MCF 10A (cell line): ENCODE measurements at regions not wholly inside any gene's neighbourhood (a gene's known extent, or its start where the extent isn't known, plus 50 kb on each side); places are given as distances from the start of the nearest gene placed in this dataset.

Source experiments
- BruUV-seq: library from RNA; stranded (reverse); fragments of 400-500 nt; replicated peaks from 2 replicates; lab custom pipeline; 2021; lab: Mats Ljungman, UMichigan
- CTCF ChIA-PET: fragments of 300-600 bp; sonication (Branson Sonifier 250); formaldehyde crosslinking; extraction: SDS; loops from one replicate; lab custom pipeline; 2021; ENCODE audit warnings: antibody characterized with exemption, inconsistent platforms; lab: Yijun Ruan, JAX
- POLR2A ChIA-PET: fragments of 300-600, 350-650 bp; sonication (Branson Sonifier 250); formaldehyde crosslinking; extraction: SDS; loops from one replicate; lab custom pipeline; 2020; ENCODE audit warnings: antibody characterized with exemption, inconsistent platforms; lab: Yijun Ruan, JAX
- DNase-seq: peaks from one replicate; pipeline ENCODE4 v3.0.0-alpha.2; 2018; ENCODE audit not compliant: unreplicated experiment
- H3K27ac Mint-ChIP-seq: one replicate; pipeline ENCODE4 v1.8.0; 2022; ENCODE audit warnings: mild to moderate bottlenecking, low read depth, mixed read lengths; ENCODE audit not compliant: unreplicated experiment
- H3K27me3 Mint-ChIP-seq: one replicate; pipeline ENCODE4 v1.8.0; 2022; ENCODE audit warnings: mixed read lengths; ENCODE audit not compliant: insufficient read depth, unreplicated experiment
- H3K36me3 Mint-ChIP-seq: one replicate; pipeline ENCODE4 v1.8.0; 2022; ENCODE audit warnings: mild to moderate bottlenecking, moderate library complexity, mixed read lengths; ENCODE audit not compliant: insufficient read depth, unreplicated experiment
- H3K4me1 Mint-ChIP-seq: one replicate; pipeline ENCODE4 v1.8.0; 2022; ENCODE audit warnings: mixed read lengths; ENCODE audit not compliant: insufficient read depth, unreplicated experiment
- H3K4me3 Mint-ChIP-seq: one replicate; pipeline ENCODE4 v1.8.0; 2022; ENCODE audit warnings: mild to moderate bottlenecking, moderate library complexity, mixed read lengths; ENCODE audit not compliant: unreplicated experiment
- H3K9me3 Mint-ChIP-seq: one replicate; pipeline ENCODE4 v1.8.0; 2022; ENCODE audit warnings: mixed read lengths; ENCODE audit not compliant: unreplicated experiment
- CTCF ChIP-seq: fragments of 200-600 bp; IDR thresholded peaks from one replicate; pipeline ENCODE4 v1.8.0; 2022; ENCODE audit warnings: antibody characterized with exemption, mild to moderate bottlenecking; ENCODE audit not compliant: unreplicated experiment
- intact Hi-C: fragments of 100-400 bp; cut with micrococcal nuclease; formaldehyde crosslinking; loops from 2 replicates; pipeline ENCODE4 v1.14.1; 2022

GRCh38 chr1:17986156-17986555 lies 121.4 kb upstream of the IGSF21 start:
- Mint-ChIP-seq H3K4me1 (no peaks in the 10 kb centered on the region), H3K4me3 (no peak overlapping the region), H3K27me3 (peaks cover 25% of the 10 kb centered on the region), H3K9me3 (no peaks in the 10 kb centered on the region), H3K27ac (no peak overlapping the region), H3K36me3 (no peaks in the 10 kb centered on the region)
- no peak for TF ChIP-seq CTCF
- no TSS peak for BruUV-seq
- ChIA-PET POLR2A (no interaction called here), CTCF (no interaction called here)
- intact Hi-C loops = no loop called here
- DNase-seq = no peak

- no peaks in the 10 kb centered on the region for H3K36me3 Mint-ChIP-seq
- peaks cover 57% of the 10 kb centered on the region for H3K27me3 Mint-ChIP-seq
- no peak for TF ChIP-seq CTCF
- H3K27ac Mint-ChIP-seq = no peak overlapping the region
- no peaks in the 10 kb centered on the region for H3K4me1 Mint-ChIP-seq
- ChIA-PET CTCF (interaction anchor here (0.6 to 0.7 kb wide), 2 partner anchors 39 to 370 kb away, joined by 3 to 4 read pairs; no protein-coding TSS in a partner anchor), POLR2A (no interaction called here)
- BruUV-seq = no TSS peak
- H3K9me3 Mint-ChIP-seq = no peaks in the 10 kb centered on the region
- intact Hi-C loops = no loop called here
- DNase-seq = no peak
- no peak overlapping the region for H3K4me3 Mint-ChIP-seq
These were observed 117.2 kb upstream of the IGSF21 start for GRCh38 chr1:17990401-17990800.

- no peak for TF ChIP-seq CTCF
- ChIA-PET CTCF (no interaction called here), POLR2A (no interaction called here)
- H3K27ac Mint-ChIP-seq = no peak overlapping the region
- H3K4me1 Mint-ChIP-seq = no peaks in the 10 kb centered on the region
- H3K36me3 Mint-ChIP-seq = no peaks in the 10 kb centered on the region
- H3K9me3 Mint-ChIP-seq = no peaks in the 10 kb centered on the region
- BruUV-seq = no TSS peak
- intact Hi-C loops = no loop called here
- peaks cover 73% of the 10 kb centered on the region for H3K27me3 Mint-ChIP-seq
- DNase-seq = no peak
- no peak overlapping the region for H3K4me3 Mint-ChIP-seq
These were observed 115.6 kb upstream of the IGSF21 start for GRCh38 chr1:17991996-17992395.

- no peak overlapping the region for H3K4me3 Mint-ChIP-seq
- ChIA-PET POLR2A (no interaction called here), CTCF (no interaction called here)
- no peak for TF ChIP-seq CTCF
- intact Hi-C loops = no loop called here
- no peaks in the 10 kb centered on the region for H3K36me3 Mint-ChIP-seq
- peaks cover 75% of the 10 kb centered on the region for H3K27me3 Mint-ChIP-seq
- H3K9me3 Mint-ChIP-seq = no peaks in the 10 kb centered on the region
- no peak overlapping the region for H3K27ac Mint-ChIP-seq
- no TSS peak for BruUV-seq
- H3K4me1 Mint-ChIP-seq = no peaks in the 10 kb centered on the region
- no peak for DNase-seq
These were observed 114.8 kb upstream of the IGSF21 start for GRCh38 chr1:17992800-17993199.
